H9 (cell line): ENCODE measurements at regions not wholly inside any gene's neighbourhood (a gene's known extent, or its start where the extent isn't known, plus 50 kb on each side); places are given as distances from the start of the nearest gene placed in this dataset.

Experiments
- DNase-seq: peaks from one replicate; pipeline ENCODE4 v3.0.0-alpha.2; 2017
- H2AFZ ChIP-seq: one replicate; pipeline ENCODE4 v1.6.1; 2013; ENCODE audit warnings: mild to moderate bottlenecking, low read length, control low read depth, moderate library complexity
- H2AK5ac ChIP-seq: 2 replicates; pipeline ENCODE4 v1.6.1; 2013; ENCODE audit warnings: low read length, control low read depth, mixed read lengths; ENCODE audit not compliant: insufficient read length
- H2BK120ac ChIP-seq: one replicate; pipeline ENCODE4 v1.6.1; 2013; ENCODE audit warnings: low read depth, mild to moderate bottlenecking, low read length, control low read depth, inconsistent platforms; ENCODE audit not compliant: poor library complexity, severe bottlenecking
- H2BK12ac ChIP-seq: 2 replicates; pipeline ENCODE4 v1.6.1; 2013; ENCODE audit warnings: low read length, control low read depth, mixed read lengths, low read depth; ENCODE audit not compliant: insufficient read length
- H2BK15ac ChIP-seq: 2 replicates; pipeline ENCODE4 v1.6.1; 2013; ENCODE audit warnings: low read depth, low read length, control low read depth
- H2BK20ac ChIP-seq: one replicate; pipeline ENCODE4 v1.6.1; 2013; ENCODE audit warnings: low read depth, mild to moderate bottlenecking, low read length, control low read depth, inconsistent platforms; ENCODE audit not compliant: poor library complexity, severe bottlenecking
- H2BK5ac ChIP-seq: 2 replicates; pipeline ENCODE4 v1.6.1; 2013; ENCODE audit warnings: low read length, control low read depth, mixed read lengths; ENCODE audit not compliant: insufficient read length
- H3K14ac ChIP-seq: 2 replicates; pipeline ENCODE4 v1.6.1; 2013; ENCODE audit warnings: low read length, control low read depth; ENCODE audit not compliant: insufficient read depth
- H3K18ac ChIP-seq: 2 replicates; pipeline ENCODE4 v1.6.1; 2013; ENCODE audit warnings: low read depth, mild to moderate bottlenecking, mixed read lengths, low read length, control low read depth; ENCODE audit not compliant: insufficient read length
- H3K23ac ChIP-seq: 2 replicates; pipeline ENCODE4 v1.6.1; 2013; ENCODE audit warnings: low read length, control low read depth, mixed read lengths, low read depth; ENCODE audit not compliant: insufficient read length
- H3K23me2 ChIP-seq: 2 replicates; pipeline ENCODE4 v1.6.1; 2013; ENCODE audit warnings: low read depth, mild to moderate bottlenecking, mixed read lengths, low read length, control low read depth; ENCODE audit not compliant: insufficient read length, poor library complexity, severe bottlenecking
- H3K27ac ChIP-seq: 2 replicates; pipeline ENCODE4 v1.5.1; 2013; ENCODE audit warnings: low read length, control low read depth, mixed read lengths, low read depth; ENCODE audit not compliant: insufficient read length
- H3K27me3 ChIP-seq: 2 replicates; pipeline ENCODE4 v1.6.1; 2013; ENCODE audit warnings: low read length, control low read depth, inconsistent platforms; ENCODE audit not compliant: insufficient read depth
- H3K4ac ChIP-seq: 2 replicates; pipeline ENCODE4 v1.6.1; 2013; ENCODE audit warnings: low read depth, mild to moderate bottlenecking, control low read depth, inconsistent platforms, low read length, moderate library complexity
- H3K4me1 ChIP-seq: 2 replicates; pipeline ENCODE4 v1.6.1; 2013; ENCODE audit warnings: low read length, control low read depth, inconsistent platforms; ENCODE audit not compliant: insufficient read depth
- H3K4me2 ChIP-seq: 2 replicates; pipeline ENCODE4 v1.6.1; 2013; ENCODE audit warnings: low read length, control low read depth, mixed read lengths; ENCODE audit not compliant: insufficient read length, insufficient read depth
- H3K56ac ChIP-seq: 2 replicates; pipeline ENCODE4 v1.6.1; 2013; ENCODE audit warnings: low read depth, mild to moderate bottlenecking, mixed read lengths, low read length, control low read depth; ENCODE audit not compliant: insufficient read length
- H3K79me1 ChIP-seq: 2 replicates; pipeline ENCODE4 v1.6.1; 2013; ENCODE audit warnings: low read depth, mild to moderate bottlenecking, moderate library complexity, low read length, control low read depth, inconsistent platforms; ENCODE audit not compliant: insufficient read depth, poor library complexity, severe bottlenecking
- H3K79me2 ChIP-seq: 2 replicates; pipeline ENCODE4 v1.6.1; 2013; ENCODE audit warnings: low read length, control low read depth, inconsistent platforms; ENCODE audit not compliant: insufficient read depth
- H3K9ac ChIP-seq: 2 replicates; pipeline ENCODE4 v1.6.1; 2013; ENCODE audit warnings: low read length, control low read depth, mixed read lengths; ENCODE audit not compliant: insufficient read length; ENCODE audit errors: extremely low read depth
- H3K9me3 ChIP-seq: one replicate; pipeline ENCODE4 v1.6.1; 2013; ENCODE audit warnings: low read depth, low read length, inconsistent platforms; ENCODE audit not compliant: control insufficient read depth
- H3T11ph ChIP-seq: one replicate; pipeline ENCODE4 v1.6.1; 2013; ENCODE audit warnings: mild to moderate bottlenecking, low read length, control low read depth, inconsistent platforms
- H4K20me1 ChIP-seq: one replicate; pipeline ENCODE4 v1.6.1; 2013; ENCODE audit not compliant: control insufficient read depth, insufficient read length, insufficient read depth
- H4K5ac ChIP-seq: 2 replicates; pipeline ENCODE4 v1.6.1; 2013; ENCODE audit warnings: low read depth, mild to moderate bottlenecking, mixed read lengths, low read length, control low read depth; ENCODE audit not compliant: insufficient read length
- H4K8ac ChIP-seq: replicated peaks from 2 replicates; pipeline ENCODE4 v1.6.1; 2013; ENCODE audit warnings: low read length, control low read depth, mixed read lengths, low read depth; ENCODE audit not compliant: insufficient read length
- H4K91ac ChIP-seq: 2 replicates; pipeline ENCODE4 v1.6.1; 2013; ENCODE audit warnings: low read depth, mild to moderate bottlenecking, moderate library complexity, mixed read lengths, low read length, control low read depth; ENCODE audit not compliant: insufficient read length
- H3K27ac Mint-ChIP-seq, 3 experiments: 2 replicates in 2 of 3; 3 replicates in 1 of 3; pipeline ENCODE4 v1.8.0; 2020 to 2021; ENCODE audit warnings: mixed read lengths in 3 of 3, mild to moderate bottlenecking in 1 of 3, moderate library complexity in 1 of 3
- H3K27me3 Mint-ChIP-seq: 2 replicates; pipeline ENCODE4 v1.8.0; 2021; ENCODE audit warnings: low read depth, mild to moderate bottlenecking, moderate library complexity, mixed read lengths
- H3K36me3 Mint-ChIP-seq, 3 experiments: 2 replicates in 2 of 3; 3 replicates in 1 of 3; pipeline ENCODE4 v1.8.0; 2020 to 2021; ENCODE audit warnings: low read depth in 3 of 3, mixed read lengths in 3 of 3; ENCODE audit not compliant: insufficient read depth in 1 of 3
- H3K4me1 Mint-ChIP-seq, 2 experiments: 2 replicates each; pipeline ENCODE4 v1.8.0; 2020; ENCODE audit warnings: mixed read lengths in 2 of 2
- H3K4me3 Mint-ChIP-seq, 2 experiments: 2 replicates in 1 of 2; 3 replicates in 1 of 2; pipeline ENCODE4 v1.8.0; 2020 to 2021; ENCODE audit warnings: mild to moderate bottlenecking in 2 of 2, mixed read lengths in 2 of 2, moderate library complexity in 1 of 2
- H3K9me3 Mint-ChIP-seq, 2 experiments: 2 replicates in 1 of 2; 3 replicates in 1 of 2; pipeline ENCODE4 v1.8.0; 2020; ENCODE audit warnings: mild to moderate bottlenecking in 2 of 2, mixed read lengths in 2 of 2, moderate library complexity in 1 of 2
- CTCF ChIP-seq: fragments of 200-600 bp; sonication (generic); conservative IDR thresholded peaks from 3 replicates; pipeline ENCODE4 v1.8.0; 2021; ENCODE audit warnings: antibody characterized with exemption, mild to moderate bottlenecking
- WGBS: extraction: QIAGEN DNeasy Blood & Tissue Kit; methylation state at CpG from one replicate; pipeline ENCODE4 v1.1.7; 2013; ENCODE audit warnings: missing lambda C conversion rate, low lambda C conversion rate, mixed read lengths; ENCODE audit not compliant: insufficient read length; ENCODE audit errors: extremely low coverage; 5-methylcytosine and 5-hydroxymethylcytosine counted together

GRCh38 chr11:109317726-109318125 lies 104.3 kb upstream of the C11orf87 start:
- Histone ChIP-seq H3K27me3 (no peaks in the 10 kb centered on the region), H3K79me2 (no peaks in the 10 kb centered on the region), H3K4ac (no peak overlapping the region), H3K23ac (no peak overlapping the region), H3K9ac (no peak overlapping the region), H3K23me2 (no peaks in the 10 kb centered on the region), H4K20me1 (no peaks in the 10 kb centered on the region), H4K8ac (no peak overlapping the region), H2AFZ (no peak overlapping the region), H2BK12ac (no peak overlapping the region), H3K4me2 (no peak overlapping the region), H3K56ac (no peak overlapping the region), H3K79me1 (no peaks in the 10 kb centered on the region), H3K9me3 (no peaks in the 10 kb centered on the region), H3K18ac (no peak overlapping the region), H3K14ac (no peak overlapping the region), H3T11ph (no peak overlapping the region), H3K4me1 (no peaks in the 10 kb centered on the region), H2BK20ac (no peak overlapping the region), H2AK5ac (no peak overlapping the region), H4K91ac (no peak overlapping the region), H4K5ac (no peak overlapping the region), H2BK15ac (no peak overlapping the region), H2BK5ac (no peak overlapping the region), H2BK120ac (no peak overlapping the region), H3K27ac (no peak overlapping the region)
- WGBS, result no CpG with 5 or more reads among the region's 1 CpG
- no peak for DNase-seq
- H3K27ac Mint-ChIP-seq, result no peak overlapping the region
- no peak for TF ChIP-seq CTCF
- H3K9me3 Mint-ChIP-seq, result no peaks in the 10 kb centered on the region; a peak in 2 of 5 replicates
- H3K27me3 Mint-ChIP-seq, result no peaks in the 10 kb centered on the region
- H3K36me3 Mint-ChIP-seq, result peaks cover 0 to 2% (median 0%) of the 10 kb centered on the region in 3 experiments; a peak in 1 of 7 replicates
- H3K4me3 Mint-ChIP-seq, result no peak overlapping the region
- H3K4me1 Mint-ChIP-seq, result peaks cover 6% of the 10 kb centered on the region in 2 experiments; a peak in 3 of 4 replicates
